ENCODE measurements at regions not wholly inside any gene's neighbourhood (a gene's known extent, or its start where the extent isn't known, plus 50 kb on each side); places are given as distances from the start of the nearest gene placed in this dataset.
"Not testable (repeated sequence)": the region's sequence is repeated elsewhere in the genome, so short reads cannot be mapped to it uniquely, and the experiment has no call there.

DNA sequence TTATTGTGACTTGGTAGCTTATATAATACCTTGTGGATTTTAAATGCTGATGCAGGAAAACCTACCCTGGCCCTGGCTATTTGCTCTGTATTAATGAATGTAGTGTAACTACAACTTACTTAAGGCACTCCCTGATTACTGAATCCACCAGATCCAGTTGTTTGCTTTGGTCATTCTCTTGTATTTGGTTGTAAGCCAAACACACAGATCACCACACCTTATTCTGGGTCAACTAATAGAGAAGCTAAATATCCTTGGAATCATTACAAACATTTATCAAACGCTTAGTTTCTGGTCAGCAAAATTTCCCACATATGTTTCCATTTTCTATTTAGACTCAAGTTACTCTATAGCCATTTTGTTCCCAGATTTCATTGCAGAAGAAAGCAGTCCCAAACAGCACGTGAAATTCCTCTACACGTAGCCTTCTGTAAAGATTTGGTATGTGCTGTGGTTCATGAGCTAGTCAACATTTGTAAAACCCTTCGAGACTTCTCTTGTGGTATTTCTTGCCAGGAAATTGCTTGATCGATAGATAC lies 322.6 kb downstream of the MEX3B start:
- Histone ChIP-seq H3K9me3 (ENCODE audit: severe bottlenecking) (no peaks in the 10 kb centered on the region), H3K27ac (ENCODE audit: poor library complexity, severe bottlenecking) (no peak overlapping the region), H3K36me3 (ENCODE audit: low read depth) (no peaks in the 10 kb centered on the region), H3K4me1 (ENCODE audit: insufficient read depth, poor library complexity, severe bottlenecking) (no peaks in the 10 kb centered on the region), H3K27me3 (ENCODE audit: insufficient read depth, poor library complexity, severe bottlenecking) (no peaks in the 10 kb centered on the region), H3K4me3 (ENCODE audit: severe bottlenecking) (no peak overlapping the region)
- ATAC-seq (ENCODE audit: low read depth) (no peak), DNase-seq (ENCODE audit: low spot score) (no peak)
- TF ChIP-seq, protein P1, sequence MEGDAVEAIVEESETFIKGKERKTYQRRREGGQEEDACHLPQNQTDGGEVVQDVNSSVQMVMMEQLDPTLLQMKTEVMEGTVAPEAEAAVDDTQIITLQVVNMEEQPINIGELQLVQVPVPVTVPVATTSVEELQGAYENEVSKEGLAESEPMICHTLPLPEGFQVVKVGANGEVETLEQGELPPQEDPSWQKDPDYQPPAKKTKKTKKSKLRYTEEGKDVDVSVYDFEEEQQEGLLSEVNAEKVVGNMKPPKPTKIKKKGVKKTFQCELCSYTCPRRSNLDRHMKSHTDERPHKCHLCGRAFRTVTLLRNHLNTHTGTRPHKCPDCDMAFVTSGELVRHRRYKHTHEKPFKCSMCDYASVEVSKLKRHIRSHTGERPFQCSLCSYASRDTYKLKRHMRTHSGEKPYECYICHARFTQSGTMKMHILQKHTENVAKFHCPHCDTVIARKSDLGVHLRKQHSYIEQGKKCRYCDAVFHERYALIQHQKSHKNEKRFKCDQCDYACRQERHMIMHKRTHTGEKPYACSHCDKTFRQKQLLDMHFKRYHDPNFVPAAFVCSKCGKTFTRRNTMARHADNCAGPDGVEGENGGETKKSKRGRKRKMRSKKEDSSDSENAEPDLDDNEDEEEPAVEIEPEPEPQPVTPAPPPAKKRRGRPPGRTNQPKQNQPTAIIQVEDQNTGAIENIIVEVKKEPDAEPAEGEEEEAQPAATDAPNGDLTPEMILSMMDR (IDR thresholded peaks at IDR 0.05; ENCODE audit: poor library complexity, severe bottlenecking) = no peak

DNA sequence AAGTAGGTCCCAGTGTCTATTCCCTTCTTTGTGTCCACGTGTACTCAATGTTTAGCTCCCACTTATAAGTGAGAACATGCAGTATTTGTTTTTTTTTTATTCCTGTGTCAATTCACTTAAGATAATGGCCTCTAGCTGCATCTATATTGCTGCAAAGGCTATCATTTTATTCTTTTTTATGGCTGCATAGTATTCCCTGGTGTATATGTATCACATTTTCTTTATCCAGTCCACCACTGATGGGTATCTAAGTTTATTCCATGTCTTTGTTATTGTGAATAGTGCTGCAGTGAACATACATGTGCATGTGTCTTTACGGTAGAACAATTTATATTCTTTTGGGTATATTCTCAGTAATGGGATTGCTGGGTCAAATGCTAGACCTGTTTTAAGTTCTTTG lies 329.4 kb downstream of the MEX3B start:
- not testable (repeated sequence) for ATAC-seq (ENCODE audit: low read depth); H3K27ac ChIP-seq (ENCODE audit: poor library complexity, severe bottlenecking); H3K4me1 ChIP-seq (ENCODE audit: insufficient read depth, poor library complexity, severe bottlenecking); H3K36me3 ChIP-seq (ENCODE audit: low read depth); H3K27me3 ChIP-seq (ENCODE audit: insufficient read depth, poor library complexity, severe bottlenecking); H3K9me3 ChIP-seq (ENCODE audit: severe bottlenecking); DNase-seq (ENCODE audit: low spot score); H3K4me3 ChIP-seq (ENCODE audit: severe bottlenecking)

DNA sequence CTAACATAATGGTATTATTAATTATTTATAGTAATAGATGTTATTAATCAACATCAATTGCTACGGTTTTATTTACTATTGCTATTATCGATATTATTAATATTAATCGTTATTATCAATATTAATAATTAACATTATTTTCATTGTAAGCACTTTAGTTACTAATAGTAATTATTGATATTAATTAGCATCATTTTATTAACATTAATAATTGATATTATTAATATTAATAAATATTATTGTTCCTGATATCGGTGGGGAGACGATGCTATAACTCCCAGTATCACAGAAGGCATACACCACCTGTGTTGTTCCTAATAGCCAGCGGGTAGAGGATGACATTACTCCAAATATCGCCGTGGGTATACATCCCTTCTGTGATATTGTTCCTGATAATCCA lies 335.5 kb downstream of the MEX3B start:
- H3K4me3 ChIP-seq (ENCODE audit: severe bottlenecking) = no peak overlapping the region
- DNase-seq (ENCODE audit: low spot score) (no peak), ATAC-seq (ENCODE audit: low read depth) (no peak)
- no peaks in the 10 kb centered on the region for H3K27me3 ChIP-seq (ENCODE audit: insufficient read depth, poor library complexity, severe bottlenecking)
- TF ChIP-seq, protein P1 (IDR thresholded peaks at IDR 0.05; ENCODE audit: poor library complexity, severe bottlenecking) = no peak
- H3K36me3 ChIP-seq (ENCODE audit: low read depth) = no peaks in the 10 kb centered on the region
- H3K9me3 ChIP-seq (ENCODE audit: severe bottlenecking) = no peaks in the 10 kb centered on the region
- no peaks in the 10 kb centered on the region for H3K4me1 ChIP-seq (ENCODE audit: insufficient read depth, poor library complexity, severe bottlenecking)
- no peak overlapping the region for H3K27ac ChIP-seq (ENCODE audit: poor library complexity, severe bottlenecking)

DNA sequence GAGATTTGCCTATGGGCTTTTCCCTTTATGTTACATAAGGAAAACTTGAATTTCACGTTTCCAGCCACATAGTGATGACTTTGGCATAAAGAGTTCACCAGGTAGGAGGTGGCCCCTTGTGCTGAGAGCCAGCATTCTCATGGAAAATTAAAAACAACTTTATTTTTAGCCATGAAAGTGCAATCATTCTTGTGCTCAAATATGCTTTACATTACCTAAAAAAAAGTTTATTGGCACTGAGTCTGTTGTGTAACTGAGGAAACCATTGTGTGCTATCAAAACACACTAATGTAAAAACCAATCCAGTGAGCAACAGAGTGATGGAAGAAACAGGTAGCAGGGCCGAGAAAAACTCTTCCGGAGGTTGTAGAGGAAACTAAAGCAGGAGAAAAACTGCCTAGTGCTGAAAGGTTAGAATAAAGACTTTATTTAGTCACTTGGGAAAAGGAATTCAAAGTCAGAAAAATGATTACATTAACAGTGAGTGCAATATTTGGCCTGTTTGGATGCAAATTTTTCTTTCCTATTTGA lies 332.9 kb upstream of the TMC3 start:
- not testable (repeated sequence) for H3K4me1 ChIP-seq (ENCODE audit: insufficient read depth, poor library complexity, severe bottlenecking); H3K27me3 ChIP-seq (ENCODE audit: insufficient read depth, poor library complexity, severe bottlenecking); H3K9me3 ChIP-seq (ENCODE audit: severe bottlenecking); H3K4me3 ChIP-seq (ENCODE audit: severe bottlenecking); DNase-seq (ENCODE audit: low spot score); H3K36me3 ChIP-seq (ENCODE audit: low read depth); ATAC-seq (ENCODE audit: low read depth); H3K27ac ChIP-seq (ENCODE audit: poor library complexity, severe bottlenecking)

DNA sequence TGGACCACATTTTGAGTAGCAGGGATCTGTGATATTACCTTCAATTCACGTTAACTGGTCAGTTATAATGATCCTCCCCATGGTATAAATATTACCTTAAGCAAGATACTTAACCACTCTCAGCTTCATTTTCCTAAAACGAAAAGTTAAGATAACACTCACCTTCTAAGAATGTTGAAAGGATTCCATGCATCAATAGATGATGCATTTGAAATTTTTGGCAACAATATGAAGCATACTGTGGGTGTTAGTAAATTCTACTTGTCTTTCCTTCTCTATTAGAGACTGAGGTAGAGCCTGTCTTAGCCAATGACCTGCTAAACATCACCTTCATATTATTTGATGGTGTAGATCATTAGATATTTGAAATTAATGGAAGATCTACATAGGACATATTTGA lies 331.7 kb upstream of the TMC3 start:
- ATAC-seq (ENCODE audit: low read depth); H3K4me3 ChIP-seq (ENCODE audit: severe bottlenecking); DNase-seq (ENCODE audit: low spot score); H3K36me3 ChIP-seq (ENCODE audit: low read depth); H3K9me3 ChIP-seq (ENCODE audit: severe bottlenecking); H3K4me1 ChIP-seq (ENCODE audit: insufficient read depth, poor library complexity, severe bottlenecking); H3K27ac ChIP-seq (ENCODE audit: poor library complexity, severe bottlenecking); H3K27me3 ChIP-seq (ENCODE audit: insufficient read depth, poor library complexity, severe bottlenecking): not testable (repeated sequence)

- H3K36me3 ChIP-seq (ENCODE audit: low read depth) = no peaks in the 10 kb centered on the region
- DNase-seq (ENCODE audit: low spot score) = no peak
- peaks cover 4% of the 10 kb centered on the region for H3K9me3 ChIP-seq (ENCODE audit: severe bottlenecking)
- peaks cover 13% of the 10 kb centered on the region for H3K27me3 ChIP-seq (ENCODE audit: insufficient read depth, poor library complexity, severe bottlenecking)
- H3K4me3 ChIP-seq (ENCODE audit: severe bottlenecking) = no peak overlapping the region
- no peaks in the 10 kb centered on the region for H3K4me1 ChIP-seq (ENCODE audit: insufficient read depth, poor library complexity, severe bottlenecking)
- TF ChIP-seq, protein P1 (IDR thresholded peaks at IDR 0.05; ENCODE audit: poor library complexity, severe bottlenecking) = no peak
- no peak for ATAC-seq (ENCODE audit: low read depth)
- no peak overlapping the region for H3K27ac ChIP-seq (ENCODE audit: poor library complexity, severe bottlenecking)
These were observed 312.0 kb upstream of the TMC3 start for GRCh38 chr15:81686021-81686420.

All from RWPE2 (cell line).